ENCODE measurements at regions not wholly inside any gene's neighbourhood (a gene's known extent, or its start where the extent isn't known, plus 50 kb on each side); places are given as distances from the start of the nearest gene placed in this dataset.

- CTCF ChIA-PET: no interaction called here
- intact Hi-C loops (cut with micrococcal nuclease; ENCODE audit: unreplicated experiment): no loop called here
- BruUV-seq (replicated peaks): no TSS peak
Measured at GRCh38 chr15:87207251-87207650, 1049.3 kb downstream of the NTRK3 start.

GRCh38 chr15:87201986-87202385, 1054.6 kb downstream of the NTRK3 start:
- no peak for DNase-seq (ENCODE audit: low spot score)
- BruUV-seq (replicated peaks): no TSS peak
- no peaks in the 10 kb centered on the region for H3K27me3 ChIP-seq (replicated peaks; ENCODE audit: insufficient read depth, low read depth, low read length, poor library complexity)
- H3K27ac ChIP-seq (ENCODE audit: low read depth, low read length, poor library complexity, severe bottlenecking): no peak overlapping the region
- no peak overlapping the region for H3K4me3 ChIP-seq (ENCODE audit: low read depth, low read length, poor library complexity, severe bottlenecking)
- H3K36me3 ChIP-seq (ENCODE audit: insufficient read depth, low read length, poor library complexity, severe bottlenecking): no peaks in the 10 kb centered on the region
- CTCF ChIA-PET: no interaction called here
- intact Hi-C loops (cut with micrococcal nuclease; ENCODE audit: unreplicated experiment): no loop called here
- POLR2A ChIA-PET (ENCODE audit: low non-redundant PET): no interaction called here
- no peaks in the 10 kb centered on the region for H3K4me1 ChIP-seq (ENCODE audit: insufficient read depth, low read length, poor library complexity, severe bottlenecking)
- peaks cover 6% of the 10 kb centered on the region for H3K9me3 ChIP-seq (ENCODE audit: low read depth, low read length, poor library complexity, severe bottlenecking)
- TF ChIP-seq EZH2 (IDR thresholded peaks at IDR 0.05; ENCODE audit: borderline replicate concordance, low read depth, low read length, poor library complexity, severe bottlenecking): no peak

More at GRCh38 chr15:87207251-87207650, 1049.3 kb downstream of the NTRK3 start:
- H3K36me3 ChIP-seq (ENCODE audit: insufficient read depth, low read length, poor library complexity, severe bottlenecking): no peaks in the 10 kb centered on the region
- H3K4me3 ChIP-seq (ENCODE audit: low read depth, low read length, poor library complexity, severe bottlenecking): no peak overlapping the region
- H3K4me1 ChIP-seq (ENCODE audit: insufficient read depth, low read length, poor library complexity, severe bottlenecking): no peaks in the 10 kb centered on the region
- no peak overlapping the region for H3K27ac ChIP-seq (ENCODE audit: low read depth, low read length, poor library complexity, severe bottlenecking)
- H3K27me3 ChIP-seq (replicated peaks; ENCODE audit: insufficient read depth, low read depth, low read length, poor library complexity): no peaks in the 10 kb centered on the region
- TF ChIP-seq, protein P1, sequence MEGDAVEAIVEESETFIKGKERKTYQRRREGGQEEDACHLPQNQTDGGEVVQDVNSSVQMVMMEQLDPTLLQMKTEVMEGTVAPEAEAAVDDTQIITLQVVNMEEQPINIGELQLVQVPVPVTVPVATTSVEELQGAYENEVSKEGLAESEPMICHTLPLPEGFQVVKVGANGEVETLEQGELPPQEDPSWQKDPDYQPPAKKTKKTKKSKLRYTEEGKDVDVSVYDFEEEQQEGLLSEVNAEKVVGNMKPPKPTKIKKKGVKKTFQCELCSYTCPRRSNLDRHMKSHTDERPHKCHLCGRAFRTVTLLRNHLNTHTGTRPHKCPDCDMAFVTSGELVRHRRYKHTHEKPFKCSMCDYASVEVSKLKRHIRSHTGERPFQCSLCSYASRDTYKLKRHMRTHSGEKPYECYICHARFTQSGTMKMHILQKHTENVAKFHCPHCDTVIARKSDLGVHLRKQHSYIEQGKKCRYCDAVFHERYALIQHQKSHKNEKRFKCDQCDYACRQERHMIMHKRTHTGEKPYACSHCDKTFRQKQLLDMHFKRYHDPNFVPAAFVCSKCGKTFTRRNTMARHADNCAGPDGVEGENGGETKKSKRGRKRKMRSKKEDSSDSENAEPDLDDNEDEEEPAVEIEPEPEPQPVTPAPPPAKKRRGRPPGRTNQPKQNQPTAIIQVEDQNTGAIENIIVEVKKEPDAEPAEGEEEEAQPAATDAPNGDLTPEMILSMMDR (conservative IDR thresholded peaks at IDR 0.05; ENCODE audit: low read depth, low read length): no peak
- no peak for TF ChIP-seq EZH2 (IDR thresholded peaks at IDR 0.05; ENCODE audit: borderline replicate concordance, low read depth, low read length, poor library complexity, severe bottlenecking)
- DNase-seq (ENCODE audit: low spot score): no peak
- POLR2A ChIA-PET (ENCODE audit: low non-redundant PET): no interaction called here
- H3K9me3 ChIP-seq (ENCODE audit: low read depth, low read length, poor library complexity, severe bottlenecking): peaks cover 33% of the 10 kb centered on the region

DNA sequence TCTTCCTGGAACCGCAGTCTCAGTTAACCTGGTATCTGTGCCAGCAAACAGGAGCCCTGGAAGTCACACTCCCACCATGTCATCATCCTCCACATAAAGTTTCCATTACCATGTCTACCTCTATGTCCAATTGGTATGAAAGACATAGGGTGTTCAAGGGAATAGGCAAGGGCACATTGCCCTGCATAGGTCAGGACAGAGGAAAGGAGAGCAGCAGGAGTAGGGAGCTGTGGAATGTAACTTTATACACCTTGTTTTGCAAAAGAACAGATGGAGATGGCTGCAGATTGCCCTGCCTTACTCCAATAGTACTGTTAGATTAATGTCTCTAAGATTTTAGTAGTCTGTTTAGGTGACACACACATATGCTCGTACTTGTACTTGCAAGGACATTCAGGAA, 1056.4 kb downstream of the NTRK3 start:
- no peaks in the 10 kb centered on the region for H3K36me3 ChIP-seq (ENCODE audit: insufficient read depth, low read length, poor library complexity, severe bottlenecking)
- no peaks in the 10 kb centered on the region for H3K27me3 ChIP-seq (replicated peaks; ENCODE audit: insufficient read depth, low read depth, low read length, poor library complexity)
- H3K27ac ChIP-seq (ENCODE audit: low read depth, low read length, poor library complexity, severe bottlenecking): no peak overlapping the region
- TF ChIP-seq EZH2 (IDR thresholded peaks at IDR 0.05; ENCODE audit: borderline replicate concordance, low read depth, low read length, poor library complexity, severe bottlenecking): no peak
- TF ChIP-seq, protein P1 (conservative IDR thresholded peaks at IDR 0.05; ENCODE audit: low read depth, low read length): no peak
- POLR2A ChIA-PET (ENCODE audit: low non-redundant PET): no interaction called here
- no peaks in the 10 kb centered on the region for H3K4me1 ChIP-seq (ENCODE audit: insufficient read depth, low read length, poor library complexity, severe bottlenecking)
- H3K4me3 ChIP-seq (ENCODE audit: low read depth, low read length, poor library complexity, severe bottlenecking): no peak overlapping the region
- CTCF ChIA-PET: no interaction called here
- BruUV-seq (replicated peaks): no TSS peak
- intact Hi-C loops (cut with micrococcal nuclease; ENCODE audit: unreplicated experiment): no loop called here
- DNase-seq (ENCODE audit: low spot score): no peak
- H3K9me3 ChIP-seq (ENCODE audit: low read depth, low read length, poor library complexity, severe bottlenecking): peaks cover 7% of the 10 kb centered on the region

- no peaks in the 10 kb centered on the region for H3K27me3 ChIP-seq (replicated peaks; ENCODE audit: insufficient read depth, low read depth, low read length, poor library complexity)
- H3K4me3 ChIP-seq (ENCODE audit: low read depth, low read length, poor library complexity, severe bottlenecking): no peak overlapping the region
- CTCF ChIA-PET: no interaction called here
- no TSS peak for BruUV-seq (replicated peaks)
- H3K36me3 ChIP-seq (ENCODE audit: insufficient read depth, low read length, poor library complexity, severe bottlenecking): no peaks in the 10 kb centered on the region
- TF ChIP-seq, protein P1 (conservative IDR thresholded peaks at IDR 0.05; ENCODE audit: low read depth, low read length): no peak
- no peak for TF ChIP-seq EZH2 (IDR thresholded peaks at IDR 0.05; ENCODE audit: borderline replicate concordance, low read depth, low read length, poor library complexity, severe bottlenecking)
- peaks cover 12% of the 10 kb centered on the region for H3K9me3 ChIP-seq (ENCODE audit: low read depth, low read length, poor library complexity, severe bottlenecking)
- POLR2A ChIA-PET (ENCODE audit: low non-redundant PET): no interaction called here
- no peak for DNase-seq (ENCODE audit: low spot score)
- no peaks in the 10 kb centered on the region for H3K4me1 ChIP-seq (ENCODE audit: insufficient read depth, low read length, poor library complexity, severe bottlenecking)
- H3K27ac ChIP-seq (ENCODE audit: low read depth, low read length, poor library complexity, severe bottlenecking): no peak overlapping the region
- intact Hi-C loops (cut with micrococcal nuclease; ENCODE audit: unreplicated experiment): no loop called here
Measured at GRCh38 chr15:87197981-87198380, 1058.6 kb downstream of the NTRK3 start.

Measured in A673 (cell line).